ENCODE measurements at regions not wholly inside any gene's neighbourhood (a gene's known extent, or its start where the extent isn't known, plus 50 kb on each side); places are given as distances from the start of the nearest gene placed in this dataset.

DNA sequence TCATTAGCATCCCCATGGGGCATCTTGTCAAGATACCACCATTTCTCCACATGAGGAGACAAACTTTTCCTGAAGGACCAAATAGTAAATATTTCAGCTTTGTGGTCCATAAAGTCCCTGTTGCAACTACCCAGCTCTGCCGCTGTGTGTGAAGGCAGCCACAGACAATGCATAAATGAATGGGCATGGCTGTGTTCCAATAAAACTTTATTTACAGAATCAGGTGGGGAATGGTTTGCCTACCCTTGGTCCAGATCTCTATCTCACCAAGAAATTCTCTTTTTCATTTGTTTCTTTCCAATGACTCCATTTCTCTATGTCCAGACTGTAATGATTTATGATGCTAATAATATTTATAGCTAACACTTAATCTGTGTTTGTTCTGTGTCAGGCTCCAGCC is 409.3 kb upstream of the TBX3 start:
- TF ChIP-seq, protein P1, sequence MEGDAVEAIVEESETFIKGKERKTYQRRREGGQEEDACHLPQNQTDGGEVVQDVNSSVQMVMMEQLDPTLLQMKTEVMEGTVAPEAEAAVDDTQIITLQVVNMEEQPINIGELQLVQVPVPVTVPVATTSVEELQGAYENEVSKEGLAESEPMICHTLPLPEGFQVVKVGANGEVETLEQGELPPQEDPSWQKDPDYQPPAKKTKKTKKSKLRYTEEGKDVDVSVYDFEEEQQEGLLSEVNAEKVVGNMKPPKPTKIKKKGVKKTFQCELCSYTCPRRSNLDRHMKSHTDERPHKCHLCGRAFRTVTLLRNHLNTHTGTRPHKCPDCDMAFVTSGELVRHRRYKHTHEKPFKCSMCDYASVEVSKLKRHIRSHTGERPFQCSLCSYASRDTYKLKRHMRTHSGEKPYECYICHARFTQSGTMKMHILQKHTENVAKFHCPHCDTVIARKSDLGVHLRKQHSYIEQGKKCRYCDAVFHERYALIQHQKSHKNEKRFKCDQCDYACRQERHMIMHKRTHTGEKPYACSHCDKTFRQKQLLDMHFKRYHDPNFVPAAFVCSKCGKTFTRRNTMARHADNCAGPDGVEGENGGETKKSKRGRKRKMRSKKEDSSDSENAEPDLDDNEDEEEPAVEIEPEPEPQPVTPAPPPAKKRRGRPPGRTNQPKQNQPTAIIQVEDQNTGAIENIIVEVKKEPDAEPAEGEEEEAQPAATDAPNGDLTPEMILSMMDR (IDR thresholded peaks at IDR 0.05; ENCODE audit: poor library complexity, severe bottlenecking): no peak
- TF ChIP-seq RAD21 (conservative IDR thresholded peaks at IDR 0.05) (no peak), EP300 (conservative IDR thresholded peaks at IDR 0.05; ENCODE audit: poor library complexity, severe bottlenecking) (no peak)
- TF ChIP-seq, protein P2, sequence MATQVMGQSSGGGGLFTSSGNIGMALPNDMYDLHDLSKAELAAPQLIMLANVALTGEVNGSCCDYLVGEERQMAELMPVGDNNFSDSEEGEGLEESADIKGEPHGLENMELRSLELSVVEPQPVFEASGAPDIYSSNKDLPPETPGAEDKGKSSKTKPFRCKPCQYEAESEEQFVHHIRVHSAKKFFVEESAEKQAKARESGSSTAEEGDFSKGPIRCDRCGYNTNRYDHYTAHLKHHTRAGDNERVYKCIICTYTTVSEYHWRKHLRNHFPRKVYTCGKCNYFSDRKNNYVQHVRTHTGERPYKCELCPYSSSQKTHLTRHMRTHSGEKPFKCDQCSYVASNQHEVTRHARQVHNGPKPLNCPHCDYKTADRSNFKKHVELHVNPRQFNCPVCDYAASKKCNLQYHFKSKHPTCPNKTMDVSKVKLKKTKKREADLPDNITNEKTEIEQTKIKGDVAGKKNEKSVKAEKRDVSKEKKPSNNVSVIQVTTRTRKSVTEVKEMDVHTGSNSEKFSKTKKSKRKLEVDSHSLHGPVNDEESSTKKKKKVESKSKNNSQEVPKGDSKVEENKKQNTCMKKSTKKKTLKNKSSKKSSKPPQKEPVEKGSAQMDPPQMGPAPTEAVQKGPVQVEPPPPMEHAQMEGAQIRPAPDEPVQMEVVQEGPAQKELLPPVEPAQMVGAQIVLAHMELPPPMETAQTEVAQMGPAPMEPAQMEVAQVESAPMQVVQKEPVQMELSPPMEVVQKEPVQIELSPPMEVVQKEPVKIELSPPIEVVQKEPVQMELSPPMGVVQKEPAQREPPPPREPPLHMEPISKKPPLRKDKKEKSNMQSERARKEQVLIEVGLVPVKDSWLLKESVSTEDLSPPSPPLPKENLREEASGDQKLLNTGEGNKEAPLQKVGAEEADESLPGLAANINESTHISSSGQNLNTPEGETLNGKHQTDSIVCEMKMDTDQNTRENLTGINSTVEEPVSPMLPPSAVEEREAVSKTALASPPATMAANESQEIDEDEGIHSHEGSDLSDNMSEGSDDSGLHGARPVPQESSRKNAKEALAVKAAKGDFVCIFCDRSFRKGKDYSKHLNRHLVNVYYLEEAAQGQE (IDR thresholded peaks at IDR 0.05; ENCODE audit: borderline replicate concordance): no peak
